ENCODE measurements at regions not wholly inside any gene's neighbourhood (a gene's known extent, or its start where the extent isn't known, plus 50 kb on each side); places are given as distances from the start of the nearest gene placed in this dataset.

GRCh38 chr9:95738438-95738837, 137.1 kb upstream of the ERCC6L2 start:
- Histone ChIP-seq H3K27me3 (ENCODE audit: control insufficient read depth in 2 of 2, insufficient read depth in 2 of 2, low read length in 2 of 2) (peaks cover 14 to 45% of the 10 kb centered on the region in 2 experiments; a peak in 4 of 5 replicates), H2AFZ (ENCODE audit: low read depth, low read length) (no peak overlapping the region), H3K9ac (ENCODE audit: insufficient read depth in 1 of 2, low read depth in 2 of 2, low read length in 2 of 2) (no peak overlapping the region), H3K9me1 (ENCODE audit: control insufficient read depth, insufficient read depth, low read length) (no peaks in the 10 kb centered on the region), H3K36me3 (ENCODE audit: control insufficient read depth, insufficient read depth, low read length) (no peaks in the 10 kb centered on the region), H3K4me1 (replicated peaks in 1 of 2; ENCODE audit: control insufficient read depth in 2 of 2, insufficient read depth in 2 of 2, low read length in 2 of 2) (no peaks in the 10 kb centered on the region), H3K4me2 (ENCODE audit: insufficient read depth, low read length) (no peak overlapping the region), H3K9me3 (replicated peaks; ENCODE audit: control insufficient read depth, insufficient read depth, low read depth, low read length) (no peaks in the 10 kb centered on the region), H3K27ac (ENCODE audit: extremely low read depth, low read depth, low read length) (no peak overlapping the region), H3K79me2 (ENCODE audit: control insufficient read depth, insufficient read depth, low read length) (no peaks in the 10 kb centered on the region), H3K4me3 (no peak overlapping the region), H4K20me1 (replicated peaks; ENCODE audit: control insufficient read depth, insufficient read depth, low read length) (no peaks in the 10 kb centered on the region)
- 4% methylated on average over 7 of the region's 10 CpGs for WGBS (ENCODE audit: insufficient coverage, low coverage, missing lambda C conversion rate)
- intact Hi-C loops (cut with micrococcal nuclease), result no loop called here
- DNase-seq (ENCODE audit: extremely low read depth in 1 of 4, low spot score in 3 of 4) (no peak), FAIRE-seq (no peak), ATAC-seq (no peak)
- no TSS peak for BruUV-seq (replicated peaks)
- in situ Hi-C loops (cut with MboI), result no loop called here
- POLR2A ChIA-PET, result interaction anchor here (1.5 kb wide), 1 partner anchor 11 kb away, joined by 3 read pairs; no protein-coding TSS in a partner anchor
- CTCF ChIA-PET (ENCODE audit: low intra/inter-chr PET ratio), result no interaction called here
- no peak for TF ChIP-seq CBX8 (IDR thresholded peaks at IDR 0.05; ENCODE audit: borderline replicate concordance, extremely low read depth, low read depth, low read length, poor library complexity, severe bottlenecking)
- no peak for TF ChIP-seq SETDB1 (IDR thresholded peaks at IDR 0.05; ENCODE audit: low read length)
- no peak for TF ChIP-seq NFRKB (IDR thresholded peaks at IDR 0.05; ENCODE audit: low read depth)
- no peak for TF ChIP-seq COPS2 (conservative IDR thresholded peaks at IDR 0.05)
- TF ChIP-seq WHSC1 (IDR thresholded peaks at IDR 0.05; ENCODE audit: low read length), result no peak
- no peak for TF ChIP-seq HMGXB4 (CRISPR knock-in tag; IDR thresholded peaks at IDR 0.05)
- no peak for TF ChIP-seq GTF2A2 (tag; IDR thresholded peaks at IDR 0.05)
- no peak for TF ChIP-seq NFXL1 (CRISPR knock-in tag; IDR thresholded peaks at IDR 0.05)
- TF ChIP-seq AFF1 (IDR thresholded peaks at IDR 0.05; ENCODE audit: low read depth in 1 of 2, partially characterized antibody in 2 of 2), result no peak
- no peak for TF ChIP-seq THAP7 (CRISPR knock-in tag; IDR thresholded peaks at IDR 0.05)
- TF ChIP-seq ZNF639 (CRISPR knock-in tag; conservative IDR thresholded peaks at IDR 0.05 in 1 of 2, IDR thresholded peaks at IDR 0.05 in 1 of 2), result no peak
- no peak for TF ChIP-seq ZNF41 (CRISPR knock-in tag; conservative IDR thresholded peaks at IDR 0.05)
- TF ChIP-seq ZC3H4 (CRISPR knock-in tag; IDR thresholded peaks at IDR 0.05; ENCODE audit: borderline replicate concordance), result no peak

Data from K562 (cell line).